ENCODE measurements at regions not wholly inside any gene's neighbourhood (a gene's known extent, or its start where the extent isn't known, plus 50 kb on each side); places are given as distances from the start of the nearest gene placed in this dataset.
"Not testable (repeated sequence)": the region's sequence is repeated elsewhere in the genome, so short reads cannot be mapped to it uniquely, and the experiment has no call there.

GRCh38 chr6:164075981-164076615 is 661.6 kb downstream of the QKI start:
- Histone ChIP-seq H3K4me3 (ENCODE audit: insufficient read depth, low read depth, low read length) (no peak overlapping the region), H3K27me3 (ENCODE audit: control insufficient read depth, insufficient read depth, low read length) (no peaks in the 10 kb centered on the region), H3K36me3 (replicated peaks; ENCODE audit: control insufficient read depth, insufficient read depth, low read length) (no peaks in the 10 kb centered on the region)
- DNase-seq, result no peak

- no peaks in the 10 kb centered on the region for H3K36me3 ChIP-seq (replicated peaks; ENCODE audit: control insufficient read depth, insufficient read depth, low read length)
- H3K27me3 ChIP-seq (ENCODE audit: control insufficient read depth, insufficient read depth, low read length), result no peaks in the 10 kb centered on the region
- DNase-seq, result no peak
- H3K4me3 ChIP-seq (ENCODE audit: insufficient read depth, low read depth, low read length), result no peak overlapping the region
Observed at GRCh38 chr6:164072240-164072666, 657.7 kb downstream of the QKI start.

GRCh38 chr6:164069350-164069990 is 655.0 kb downstream of the QKI start:
- Histone ChIP-seq H3K36me3 (replicated peaks; ENCODE audit: control insufficient read depth, insufficient read depth, low read length) (no peaks in the 10 kb centered on the region), H3K27me3 (ENCODE audit: control insufficient read depth, insufficient read depth, low read length) (no peaks in the 10 kb centered on the region), H3K4me3 (ENCODE audit: insufficient read depth, low read depth, low read length) (no peak overlapping the region)
- no peak for DNase-seq

GRCh38 chr6:164068527-164068926 is 654.0 kb downstream of the QKI start:
- Histone ChIP-seq H3K4me3 (ENCODE audit: insufficient read depth, low read depth, low read length) (no peak overlapping the region), H3K36me3 (replicated peaks; ENCODE audit: control insufficient read depth, insufficient read depth, low read length) (no peaks in the 10 kb centered on the region), H3K27me3 (ENCODE audit: control insufficient read depth, insufficient read depth, low read length) (no peaks in the 10 kb centered on the region)
- no peak for DNase-seq

- no peaks in the 10 kb centered on the region for H3K36me3 ChIP-seq (replicated peaks; ENCODE audit: control insufficient read depth, insufficient read depth, low read length)
- H3K4me3 ChIP-seq (ENCODE audit: insufficient read depth, low read depth, low read length), result no peak overlapping the region
- no peak for DNase-seq
- no peaks in the 10 kb centered on the region for H3K27me3 ChIP-seq (ENCODE audit: control insufficient read depth, insufficient read depth, low read length)
Observed at GRCh38 chr6:164066766-164067165, 652.2 kb downstream of the QKI start.

GRCh38 chr6:164066335-164066734 is 651.8 kb downstream of the QKI start:
- no peak for DNase-seq
- Histone ChIP-seq H3K27me3 (ENCODE audit: control insufficient read depth, insufficient read depth, low read length) (no peaks in the 10 kb centered on the region), H3K4me3 (ENCODE audit: insufficient read depth, low read depth, low read length) (no peak overlapping the region), H3K36me3 (replicated peaks; ENCODE audit: control insufficient read depth, insufficient read depth, low read length) (no peaks in the 10 kb centered on the region)

GRCh38 chr6:164063346-164063745 is 648.8 kb downstream of the QKI start:
- H3K27me3 ChIP-seq (ENCODE audit: control insufficient read depth, insufficient read depth, low read length), result no peaks in the 10 kb centered on the region
- no peak overlapping the region for H3K4me3 ChIP-seq (ENCODE audit: insufficient read depth, low read depth, low read length)
- DNase-seq, result no peak
- no peaks in the 10 kb centered on the region for H3K36me3 ChIP-seq (replicated peaks; ENCODE audit: control insufficient read depth, insufficient read depth, low read length)

GRCh38 chr6:164062872-164063271 is 648.4 kb downstream of the QKI start:
- H3K27me3 ChIP-seq (ENCODE audit: control insufficient read depth, insufficient read depth, low read length), result no peaks in the 10 kb centered on the region
- no peaks in the 10 kb centered on the region for H3K36me3 ChIP-seq (replicated peaks; ENCODE audit: control insufficient read depth, insufficient read depth, low read length)
- no peak for DNase-seq
- no peak overlapping the region for H3K4me3 ChIP-seq (ENCODE audit: insufficient read depth, low read depth, low read length)

GRCh38 chr6:164057876-164058275 is 643.4 kb downstream of the QKI start:
- no peak overlapping the region for H3K4me3 ChIP-seq (ENCODE audit: insufficient read depth, low read depth, low read length)
- H3K27me3 ChIP-seq (ENCODE audit: control insufficient read depth, insufficient read depth, low read length), result no peaks in the 10 kb centered on the region
- no peaks in the 10 kb centered on the region for H3K36me3 ChIP-seq (replicated peaks; ENCODE audit: control insufficient read depth, insufficient read depth, low read length)
- DNase-seq, result no peak

- H3K27me3 ChIP-seq (ENCODE audit: control insufficient read depth, insufficient read depth, low read length), result no peaks in the 10 kb centered on the region
- no peak overlapping the region for H3K4me3 ChIP-seq (ENCODE audit: insufficient read depth, low read depth, low read length)
- no peaks in the 10 kb centered on the region for H3K36me3 ChIP-seq (replicated peaks; ENCODE audit: control insufficient read depth, insufficient read depth, low read length)
- no peak for DNase-seq
Observed at GRCh38 chr6:164051427-164051826, 636.9 kb downstream of the QKI start.

GRCh38 chr6:164049517-164049988 is 635.0 kb downstream of the QKI start:
- no peak overlapping the region for H3K4me3 ChIP-seq (ENCODE audit: insufficient read depth, low read depth, low read length)
- H3K27me3 ChIP-seq (ENCODE audit: control insufficient read depth, insufficient read depth, low read length), result no peaks in the 10 kb centered on the region
- no peak for DNase-seq
- no peaks in the 10 kb centered on the region for H3K36me3 ChIP-seq (replicated peaks; ENCODE audit: control insufficient read depth, insufficient read depth, low read length)

GRCh38 chr6:164048840-164049516 is 634.5 kb downstream of the QKI start:
- no peak for DNase-seq
- H3K27me3 ChIP-seq (ENCODE audit: control insufficient read depth, insufficient read depth, low read length), result no peaks in the 10 kb centered on the region
- H3K4me3 ChIP-seq (ENCODE audit: insufficient read depth, low read depth, low read length), result no peak overlapping the region
- H3K36me3 ChIP-seq (replicated peaks; ENCODE audit: control insufficient read depth, insufficient read depth, low read length), result no peaks in the 10 kb centered on the region

- Histone ChIP-seq H3K4me3 (ENCODE audit: insufficient read depth, low read depth, low read length) (no peak overlapping the region), H3K27me3 (ENCODE audit: control insufficient read depth, insufficient read depth, low read length) (no peaks in the 10 kb centered on the region), H3K36me3 (replicated peaks; ENCODE audit: control insufficient read depth, insufficient read depth, low read length) (no peaks in the 10 kb centered on the region)
- no peak for DNase-seq
Observed at GRCh38 chr6:164045082-164045481, 630.6 kb downstream of the QKI start.

- not testable (repeated sequence) for H3K27me3 ChIP-seq (ENCODE audit: control insufficient read depth, insufficient read depth, low read length); H3K36me3 ChIP-seq (replicated peaks; ENCODE audit: control insufficient read depth, insufficient read depth, low read length); H3K4me3 ChIP-seq (ENCODE audit: insufficient read depth, low read depth, low read length); DNase-seq
Observed at GRCh38 chr6:164043656-164044055, 629.1 kb downstream of the QKI start.

GRCh38 chr6:164042212-164042611 is 627.7 kb downstream of the QKI start:
- no peaks in the 10 kb centered on the region for H3K36me3 ChIP-seq (replicated peaks; ENCODE audit: control insufficient read depth, insufficient read depth, low read length)
- no peak for DNase-seq
- H3K27me3 ChIP-seq (ENCODE audit: control insufficient read depth, insufficient read depth, low read length), result no peaks in the 10 kb centered on the region
- no peak overlapping the region for H3K4me3 ChIP-seq (ENCODE audit: insufficient read depth, low read depth, low read length)
